ENCODE measurements at regions not wholly inside any gene's neighbourhood (a gene's known extent, or its start where the extent isn't known, plus 50 kb on each side); places are given as distances from the start of the nearest gene placed in this dataset.

- Histone ChIP-seq H3K4me1 (ENCODE audit: low read depth, poor library complexity, severe bottlenecking) (no peaks in the 10 kb centered on the region), H3K27ac (no peak overlapping the region), H4K20me1 (ENCODE audit: insufficient read depth) (no peaks in the 10 kb centered on the region), H3K4me3 (IDR thresholded peaks at IDR 0.05; ENCODE audit: insufficient read depth, low read depth, low read length) (no peak overlapping the region), H3K36me3 (ENCODE audit: insufficient read depth) (no peaks in the 10 kb centered on the region), H3K79me2 (ENCODE audit: insufficient read depth, low read depth) (no peaks in the 10 kb centered on the region), H2AFZ (ENCODE audit: low read depth) (no peak overlapping the region), H3K4me2 (no peak overlapping the region), H3K9ac (no peak overlapping the region), H3K27me3 (ENCODE audit: insufficient read depth, low read depth) (no peaks in the 10 kb centered on the region)
- TF ChIP-seq, protein P1, sequence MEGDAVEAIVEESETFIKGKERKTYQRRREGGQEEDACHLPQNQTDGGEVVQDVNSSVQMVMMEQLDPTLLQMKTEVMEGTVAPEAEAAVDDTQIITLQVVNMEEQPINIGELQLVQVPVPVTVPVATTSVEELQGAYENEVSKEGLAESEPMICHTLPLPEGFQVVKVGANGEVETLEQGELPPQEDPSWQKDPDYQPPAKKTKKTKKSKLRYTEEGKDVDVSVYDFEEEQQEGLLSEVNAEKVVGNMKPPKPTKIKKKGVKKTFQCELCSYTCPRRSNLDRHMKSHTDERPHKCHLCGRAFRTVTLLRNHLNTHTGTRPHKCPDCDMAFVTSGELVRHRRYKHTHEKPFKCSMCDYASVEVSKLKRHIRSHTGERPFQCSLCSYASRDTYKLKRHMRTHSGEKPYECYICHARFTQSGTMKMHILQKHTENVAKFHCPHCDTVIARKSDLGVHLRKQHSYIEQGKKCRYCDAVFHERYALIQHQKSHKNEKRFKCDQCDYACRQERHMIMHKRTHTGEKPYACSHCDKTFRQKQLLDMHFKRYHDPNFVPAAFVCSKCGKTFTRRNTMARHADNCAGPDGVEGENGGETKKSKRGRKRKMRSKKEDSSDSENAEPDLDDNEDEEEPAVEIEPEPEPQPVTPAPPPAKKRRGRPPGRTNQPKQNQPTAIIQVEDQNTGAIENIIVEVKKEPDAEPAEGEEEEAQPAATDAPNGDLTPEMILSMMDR (conservative IDR thresholded peaks at IDR 0.05; ENCODE audit: low read depth, low read length): no peak; the same call in none of the 2 replicates
Measured at GRCh38 chr6:51350308-51350904, 531.7 kb downstream of the TFAP2B start.

DNA sequence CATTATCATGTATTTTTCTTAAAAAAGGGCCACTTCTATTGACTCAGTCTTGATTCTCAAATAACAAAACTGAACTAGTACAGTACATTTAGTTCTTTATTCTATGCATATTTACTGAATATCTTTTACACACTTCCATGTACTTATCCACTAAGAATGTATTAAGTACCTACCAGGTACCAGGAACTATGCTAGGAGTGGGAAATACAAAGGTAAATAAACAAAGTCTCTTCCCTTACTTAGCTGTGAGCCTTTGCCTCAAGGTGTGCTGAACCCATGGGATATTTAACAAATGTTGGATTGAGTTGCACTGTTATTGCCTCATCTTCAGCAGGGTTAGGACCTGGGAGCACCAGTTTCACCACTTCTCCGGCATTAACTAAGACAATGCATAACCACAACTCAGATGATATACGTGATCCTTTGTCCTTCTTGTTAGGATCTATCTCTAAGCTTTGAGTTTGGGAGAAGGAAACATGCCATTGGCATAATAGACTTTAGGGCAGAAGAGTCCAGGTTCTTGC, 533.9 kb downstream of the TFAP2B start:
- no peak overlapping the region for H3K27ac ChIP-seq

DNA sequence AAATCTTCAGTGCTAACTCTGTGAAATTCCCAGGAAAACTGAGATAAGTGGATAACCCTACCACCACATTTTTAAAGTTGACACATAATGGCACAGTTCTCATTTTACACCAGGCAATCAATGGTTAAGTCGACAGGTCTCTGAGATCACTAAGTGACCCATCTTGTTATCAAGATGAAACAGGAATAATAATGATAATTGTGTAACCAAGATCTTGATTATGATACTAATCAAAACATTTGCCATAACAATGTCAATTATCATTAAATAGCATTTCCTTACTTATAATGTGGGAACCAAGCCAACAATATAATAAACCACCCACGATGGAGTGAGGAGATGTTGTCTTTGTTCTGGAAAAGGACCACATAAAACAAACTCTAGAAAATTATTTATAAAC, 541.6 kb downstream of the TFAP2B start:
- Histone ChIP-seq H3K9ac (no peak overlapping the region), H3K79me2 (ENCODE audit: insufficient read depth, low read depth) (no peaks in the 10 kb centered on the region), H4K20me1 (ENCODE audit: insufficient read depth) (no peaks in the 10 kb centered on the region), H3K4me3 (IDR thresholded peaks at IDR 0.05; ENCODE audit: insufficient read depth, low read depth, low read length) (no peak overlapping the region), H3K27ac (no peak overlapping the region), H3K36me3 (ENCODE audit: insufficient read depth) (no peaks in the 10 kb centered on the region), H2AFZ (ENCODE audit: low read depth) (no peak overlapping the region), H3K27me3 (ENCODE audit: insufficient read depth, low read depth) (no peaks in the 10 kb centered on the region), H3K4me2 (no peak overlapping the region), H3K4me1 (ENCODE audit: low read depth, poor library complexity, severe bottlenecking) (no peaks in the 10 kb centered on the region)
- TF ChIP-seq, protein P1 (conservative IDR thresholded peaks at IDR 0.05; ENCODE audit: low read depth, low read length): no peak

More for the DNA sequence above, 533.9 kb downstream of the TFAP2B start:
- TF ChIP-seq, protein P1 (conservative IDR thresholded peaks at IDR 0.05; ENCODE audit: low read depth, low read length): no peak
- Histone ChIP-seq H3K4me2 (no peak overlapping the region), H3K4me1 (ENCODE audit: low read depth, poor library complexity, severe bottlenecking) (no peaks in the 10 kb centered on the region), H4K20me1 (ENCODE audit: insufficient read depth) (no peaks in the 10 kb centered on the region), H3K79me2 (ENCODE audit: insufficient read depth, low read depth) (no peaks in the 10 kb centered on the region), H3K9ac (no peak overlapping the region), H3K4me3 (IDR thresholded peaks at IDR 0.05; ENCODE audit: insufficient read depth, low read depth, low read length) (no peak overlapping the region), H3K36me3 (ENCODE audit: insufficient read depth) (no peaks in the 10 kb centered on the region), H3K27me3 (ENCODE audit: insufficient read depth, low read depth) (no peaks in the 10 kb centered on the region), H2AFZ (ENCODE audit: low read depth) (no peak overlapping the region)

GRCh38 chr6:51365566-51365965, 546.9 kb downstream of the TFAP2B start:
- H3K27ac ChIP-seq: no peak overlapping the region
- no peak overlapping the region for H2AFZ ChIP-seq (ENCODE audit: low read depth)

More at GRCh38 chr6:51365566-51365965, 546.9 kb downstream of the TFAP2B start:
- H3K9ac ChIP-seq: no peak overlapping the region
- H3K4me2 ChIP-seq: no peak overlapping the region
- TF ChIP-seq, protein P1 (conservative IDR thresholded peaks at IDR 0.05; ENCODE audit: low read depth, low read length): no peak
- H3K4me1 ChIP-seq (ENCODE audit: low read depth, poor library complexity, severe bottlenecking): no peaks in the 10 kb centered on the region
- no peaks in the 10 kb centered on the region for H3K79me2 ChIP-seq (ENCODE audit: insufficient read depth, low read depth)
- no peaks in the 10 kb centered on the region for H3K27me3 ChIP-seq (ENCODE audit: insufficient read depth, low read depth)
- H3K36me3 ChIP-seq (ENCODE audit: insufficient read depth): no peaks in the 10 kb centered on the region
- H3K4me3 ChIP-seq (IDR thresholded peaks at IDR 0.05; ENCODE audit: insufficient read depth, low read depth, low read length): no peak overlapping the region
- H4K20me1 ChIP-seq (ENCODE audit: insufficient read depth): no peaks in the 10 kb centered on the region
